Endothelial cell of umbilical vein (primary cell): ENCODE measurements at regions not wholly inside any gene's neighbourhood (a gene's known extent, or its start where the extent isn't known, plus 50 kb on each side); places are given as distances from the start of the nearest gene placed in this dataset.

Experiments
- BruUV-seq: library from RNA; stranded (reverse); fragments of 400-500 nt; replicated peaks from 2 replicates; lab custom pipeline; 2021; lab: Mats Ljungman, UMichigan
- CTCF ChIA-PET: fragments of 300-600, 350-600 bp; sonication (Branson Sonifier 250); formaldehyde crosslinking; loops from one replicate; lab custom pipeline; 2021; ENCODE audit warnings: antibody characterized with exemption, inconsistent platforms; lab: Charles Lee
- POLR2A ChIA-PET: fragments of 300-600, 350-600 bp; sonication (Branson Sonifier 250); formaldehyde crosslinking; loops from one replicate; lab custom pipeline; 2021; ENCODE audit warnings: antibody characterized with exemption, inconsistent platforms; lab: Charles Lee
- DNase-seq: peaks from one replicate; pipeline ENCODE4 v3.0.0-alpha.2; 2011; ENCODE audit warnings: low read depth, low spot score
- FAIRE-seq: peaks from 2 replicates; lab custom pipeline; 2011; peaks lifted over from hg19 to GRCh38; lab: Jason Lieb, UNC
- H2AFZ ChIP-seq: 2 replicates; pipeline ENCODE4 v1.6.0; 2012; ENCODE audit warnings: low read depth, low read length, control low read depth, inconsistent platforms
- H3K27ac ChIP-seq: 2 replicates; pipeline ENCODE4 v1.5.1; 2011; ENCODE audit warnings: low read depth, mild to moderate bottlenecking, control low read depth, low read length, moderate library complexity; ENCODE audit not compliant: insufficient read depth
- H3K27me3 ChIP-seq, 2 experiments: 2 replicates each; pipeline versions ENCODE4 v1.6.0 to v1.6.1; 2011; ENCODE audit warnings: low read length in 2 of 2, mixed read lengths in 1 of 2; ENCODE audit not compliant: control insufficient read depth in 2 of 2, insufficient read depth in 2 of 2
- H3K36me3 ChIP-seq, 2 experiments: 2 replicates in 1 of 2; 3 replicates in 1 of 2; pipeline ENCODE4 v1.5.1; 2011; ENCODE audit warnings: low read length in 2 of 2, mild to moderate bottlenecking in 1 of 2, moderate library complexity in 1 of 2; ENCODE audit not compliant: control insufficient read depth in 2 of 2, insufficient read depth in 2 of 2; ENCODE audit errors: extremely low read depth in 1 of 2
- H3K4me1 ChIP-seq: 3 replicates; pipeline ENCODE4 v1.5.1; 2011; ENCODE audit warnings: mild to moderate bottlenecking, low read length; ENCODE audit not compliant: control insufficient read depth, insufficient read depth; ENCODE audit errors: extremely low read depth
- H3K4me2 ChIP-seq: 2 replicates; pipeline ENCODE4 v1.6.1; 2011; ENCODE audit warnings: low read length, control low read depth, mixed read lengths; ENCODE audit not compliant: insufficient read depth
- H3K4me3 ChIP-seq, 3 experiments: fragments of 200-600 bp in 1 of 3; sonication (generic), shearing (Covaris generic) in 1 of 3; replicated peaks in 1 of 3; 2 replicates each; pipeline ENCODE4 v1.5.1; 2011 to 2016; ENCODE audit warnings: control low read depth in 3 of 3, low read length in 3 of 3, mild to moderate bottlenecking in 2 of 3, inconsistent platforms in 1 of 3, low read depth in 1 of 3, moderate library complexity in 1 of 3; ENCODE audit not compliant: insufficient read depth in 1 of 3
- H3K79me2 ChIP-seq: 2 replicates; pipeline ENCODE4 v1.6.0; 2012; ENCODE audit warnings: low read length, inconsistent platforms; ENCODE audit not compliant: control insufficient read depth, insufficient read depth
- H3K9ac ChIP-seq: replicated peaks from 2 replicates; pipeline ENCODE3; 2011; ENCODE audit warnings: low read length, control low read depth; ENCODE audit not compliant: insufficient read depth; ENCODE audit errors: extremely low read depth
- H3K9me1 ChIP-seq: replicated peaks from 3 replicates; pipeline ENCODE4 v1.6.0; 2011; ENCODE audit warnings: mild to moderate bottlenecking, low read length; ENCODE audit not compliant: control insufficient read depth, insufficient read depth; ENCODE audit errors: extremely low read depth
- H3K9me3 ChIP-seq: replicated peaks from 2 replicates; pipeline ENCODE4 v1.5.1; 2012; ENCODE audit warnings: low read length, inconsistent platforms; ENCODE audit not compliant: control insufficient read depth, insufficient read depth
- H4K20me1 ChIP-seq: replicated peaks from 2 replicates; pipeline ENCODE3; 2011; ENCODE audit warnings: mild to moderate bottlenecking, low read length; ENCODE audit not compliant: control insufficient read depth, insufficient read depth; ENCODE audit errors: extremely low read depth
- EZH2 ChIP-seq: IDR thresholded peaks from 2 replicates; pipeline ENCODE4 v1.6.1; 2012; ENCODE audit warnings: borderline replicate concordance, low read depth, mild to moderate bottlenecking, moderate library complexity, low read length, inconsistent platforms; ENCODE audit not compliant: severe bottlenecking
- FOS ChIP-seq: IDR thresholded peaks from 2 replicates; pipeline ENCODE4 v1.6.1; 2011; ENCODE audit warnings: mild to moderate bottlenecking, low read length, moderate library complexity, borderline replicate concordance; ENCODE audit not compliant: insufficient read depth
- GATA2 ChIP-seq: IDR thresholded peaks from 2 replicates; pipeline ENCODE4 v1.7.0; 2011; ENCODE audit warnings: low read depth, mild to moderate bottlenecking, moderate library complexity, mixed read lengths, low read length; ENCODE audit not compliant: insufficient read length, insufficient read depth
- MYC ChIP-seq: IDR thresholded peaks from one replicate; pipeline ENCODE4 v1.6.1; 2011; ENCODE audit warnings: mild to moderate bottlenecking, low read depth, low read length
- dilution Hi-C: fragments of 300-500 bp; cut with MboI; formaldehyde crosslinking; loops from one replicate; pipeline ENCODE4 v1.15.0; 2019; ENCODE audit warnings: low sequenced_read_pairs; ENCODE audit not compliant: extremely low pct_ligation_motif_present
- intact Hi-C: fragments of 100-400 bp; cut with micrococcal nuclease; formaldehyde crosslinking; loops from one replicate; pipeline ENCODE4 v1.10.0; 2022
- TF ChIP-seq, protein P1 (sequence below), 2 donors: IDR thresholded peaks; 1 replicate in 1 of 2; 2 replicates in 1 of 2; pipeline ENCODE4 v1.5.1; 2011; ENCODE audit warnings: low read length in 2 of 2, mild to moderate bottlenecking in 2 of 2, moderate library complexity in 2 of 2, control low read depth in 1 of 2, inconsistent platforms in 1 of 2, low read depth in 1 of 2; ENCODE audit not compliant: insufficient read depth in 1 of 2; ENCODE audit errors: extremely low read depth in 1 of 2
- TF ChIP-seq, protein P2 (sequence below): IDR thresholded peaks from 2 replicates; pipeline ENCODE4 v1.6.1; 2011; ENCODE audit not compliant: insufficient read depth, insufficient read length

DNA sequence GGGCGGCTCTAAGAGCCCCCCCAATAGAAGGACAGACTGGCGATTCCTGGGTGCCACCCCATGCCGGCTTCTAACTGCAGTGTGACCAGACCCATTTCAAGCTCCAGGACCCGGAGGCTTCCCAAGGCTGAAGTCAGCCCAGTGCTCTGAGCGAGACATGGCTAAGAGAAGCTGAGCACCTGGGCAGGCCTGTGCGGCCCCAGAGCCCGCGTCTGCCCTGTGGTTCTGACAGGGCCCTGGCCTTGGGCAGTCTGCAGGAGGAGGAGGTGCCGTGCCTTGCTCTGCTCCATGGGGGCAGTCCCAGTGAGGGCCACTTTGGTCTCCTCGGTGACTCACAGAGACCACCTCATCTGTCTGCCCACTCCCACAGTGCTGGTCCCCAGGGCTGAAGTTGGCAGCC is 1314.2 kb downstream of the BRD1 start:
- Histone ChIP-seq H3K4me3 (no peak overlapping the region), H3K9ac (no peak overlapping the region), H3K9me3 (no peaks in the 10 kb centered on the region), H3K9me1 (no peaks in the 10 kb centered on the region), H3K36me3 (no peaks in the 10 kb centered on the region), H3K27ac (no peak overlapping the region), H2AFZ (no peak overlapping the region), H3K79me2 (no peaks in the 10 kb centered on the region), H3K4me2 (no peak overlapping the region), H4K20me1 (no peaks in the 10 kb centered on the region), H3K4me1 (no peaks in the 10 kb centered on the region), H3K27me3 (no peaks in the 10 kb centered on the region)
- dilution Hi-C loops (no loop called here), intact Hi-C loops (no loop called here)
- no TSS peak for BruUV-seq
- FAIRE-seq (no peak), DNase-seq (no peak)
- CTCF ChIA-PET = no interaction called here
- TF ChIP-seq FOS (no peak), EZH2 (no peak), GATA2 (no peak), MYC (no peak)
- TF ChIP-seq, protein P1, sequence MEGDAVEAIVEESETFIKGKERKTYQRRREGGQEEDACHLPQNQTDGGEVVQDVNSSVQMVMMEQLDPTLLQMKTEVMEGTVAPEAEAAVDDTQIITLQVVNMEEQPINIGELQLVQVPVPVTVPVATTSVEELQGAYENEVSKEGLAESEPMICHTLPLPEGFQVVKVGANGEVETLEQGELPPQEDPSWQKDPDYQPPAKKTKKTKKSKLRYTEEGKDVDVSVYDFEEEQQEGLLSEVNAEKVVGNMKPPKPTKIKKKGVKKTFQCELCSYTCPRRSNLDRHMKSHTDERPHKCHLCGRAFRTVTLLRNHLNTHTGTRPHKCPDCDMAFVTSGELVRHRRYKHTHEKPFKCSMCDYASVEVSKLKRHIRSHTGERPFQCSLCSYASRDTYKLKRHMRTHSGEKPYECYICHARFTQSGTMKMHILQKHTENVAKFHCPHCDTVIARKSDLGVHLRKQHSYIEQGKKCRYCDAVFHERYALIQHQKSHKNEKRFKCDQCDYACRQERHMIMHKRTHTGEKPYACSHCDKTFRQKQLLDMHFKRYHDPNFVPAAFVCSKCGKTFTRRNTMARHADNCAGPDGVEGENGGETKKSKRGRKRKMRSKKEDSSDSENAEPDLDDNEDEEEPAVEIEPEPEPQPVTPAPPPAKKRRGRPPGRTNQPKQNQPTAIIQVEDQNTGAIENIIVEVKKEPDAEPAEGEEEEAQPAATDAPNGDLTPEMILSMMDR (IDR thresholded peaks at IDR 0.05; ENCODE audit: extremely low read depth in 1 of 2, insufficient read depth in 1 of 2, low read depth in 1 of 2, low read length in 2 of 2) = no peak
- TF ChIP-seq, protein P2, sequence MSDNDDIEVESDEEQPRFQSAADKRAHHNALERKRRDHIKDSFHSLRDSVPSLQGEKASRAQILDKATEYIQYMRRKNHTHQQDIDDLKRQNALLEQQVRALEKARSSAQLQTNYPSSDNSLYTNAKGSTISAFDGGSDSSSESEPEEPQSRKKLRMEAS = no peak
- POLR2A ChIA-PET = no interaction called here
